Motor neuron (in vitro differentiated cells): ENCODE measurements at regions not wholly inside any gene's neighbourhood (a gene's known extent, or its start where the extent isn't known, plus 50 kb on each side); places are given as distances from the start of the nearest gene placed in this dataset.
A peak's percentile ranks its signal among the peaks of the same experiment; 100 is the strongest.

ENCODE experiments used
- ATAC-seq, 8 experiments: fragments of 200-7000 bp; cut with Tn5 transposase; replicated peaks in 6 of 8; 2 replicates each; pipeline ENCODE4 v1.8.0; 2021; ENCODE audit warnings: mild to moderate bottlenecking in 8 of 8, moderate library complexity in 8 of 8
- H3K27ac ChIP-seq, 2 donors: fragments of 250-450 bp; sonication (Bioruptor Pico); 2 replicates each; pipeline ENCODE4 v1.9.0; 2021; ENCODE audit warnings: antibody characterized with exemption in 2 of 2, mild to moderate bottlenecking in 2 of 2, moderate library complexity in 1 of 2
- H3K4me1 ChIP-seq, 2 donors: fragments of 250-450 bp; sonication (Bioruptor Pico); replicated peaks in 1 of 2; 2 replicates each; pipeline ENCODE4 v1.6.1; 2021; ENCODE audit warnings: antibody characterized with exemption in 2 of 2, mild to moderate bottlenecking in 2 of 2, moderate library complexity in 1 of 2
- H3K4me3 ChIP-seq, 5 donors: fragments of 250-450 bp; sonication (Bioruptor Pico); 2 replicates each; pipeline ENCODE4 v1.9.0; 2021; ENCODE audit warnings: antibody characterized with exemption in 5 of 5, mild to moderate bottlenecking in 5 of 5, moderate library complexity in 4 of 5
- WGBS, 10 experiments: fragments of 450-650 bp; shearing (Covaris generic); methylation state at CpG; one replicate each; pipeline ENCODE4 v1.0.0; 2022; 5-methylcytosine and 5-hydroxymethylcytosine counted together
- in situ Hi-C, 9 experiments: fragments of 400-800 bp; cut with MboI; loops; one replicate each; pipeline ENCODE4 v1.15.0; 2021; ENCODE audit warnings: low sequenced_read_pairs in 9 of 9, low pct_unique_long_range_greater_than_20kb in 2 of 9; ENCODE audit not compliant: unreplicated experiment in 9 of 9

- H3K27ac ChIP-seq: no peak overlapping the region
- in situ Hi-C loops: no loop called here
- 11 to 100% (median 89%) methylated on average over 1 to 4 of the region's 4 CpGs for WGBS, 10 experiments
- H3K4me1 ChIP-seq: no peaks in the 10 kb centered on the region
- ATAC-seq: peak in 2 of 8 experiments; percentile 42 to 86
- no peak overlapping the region for H3K4me3 ChIP-seq
Observed at GRCh38 chr15:94177112-94177511, 54.2 kb upstream of the MCTP2 start.

- in situ Hi-C loops: no loop called here
- no peak overlapping the region for H3K27ac ChIP-seq
- ATAC-seq: no peak
- WGBS, 10 experiments: 17 to 88% (median 29%) methylated on average over 1 of the region's 1 CpG; no CpG with 5 or more reads in 4 of the 10 experiments
- H3K4me1 ChIP-seq: no peaks in the 10 kb centered on the region
- H3K4me3 ChIP-seq: no peak overlapping the region
Observed at GRCh38 chr15:94175420-94175819, 55.9 kb upstream of the MCTP2 start.

GRCh38 chr15:94174399-94174802 lies 57.0 kb upstream of the MCTP2 start:
- in situ Hi-C loops: loop anchor here in 3 of 9 experiments (25.0 kb wide), 1 partner anchor 138 kb away; no protein-coding TSS in a partner anchor
- no peaks in the 10 kb centered on the region for H3K4me1 ChIP-seq
- no peak overlapping the region for H3K27ac ChIP-seq
- ATAC-seq: peak in 3 of 8 experiments; percentile 24 to 94 (median 81)
- no peak overlapping the region for H3K4me3 ChIP-seq

GRCh38 chr15:94168250-94168649 lies 63.1 kb upstream of the MCTP2 start:
- 52 to 100% (median 90%) methylated on average over 1 to 8 of the region's 8 CpGs; no CpG with 5 or more reads in 2 of the 10 experiments for WGBS, 10 experiments
- in situ Hi-C loops: loop anchor here in 5 of 9 experiments (10.0 to 25.0 kb wide), 2 partner anchors 144 to 157 kb away; no protein-coding TSS in a partner anchor
- no peak overlapping the region for H3K27ac ChIP-seq
- H3K4me3 ChIP-seq: no peak overlapping the region
- no peaks in the 10 kb centered on the region for H3K4me1 ChIP-seq
- ATAC-seq: no peak

GRCh38 chr15:94164971-94165370 lies 66.4 kb upstream of the MCTP2 start:
- in situ Hi-C loops: loop anchor here in 6 of 9 experiments (5.0 to 25.0 kb wide), 3 partner anchors 147 to 160 kb away; no protein-coding TSS in a partner anchor
- WGBS, 10 experiments: 33 to 100% (median 90%) methylated on average over 1 to 3 of the region's 3 CpGs
- ATAC-seq: no peak

GRCh38 chr15:94164202-94164807 lies 67.1 kb upstream of the MCTP2 start:
- H3K4me1 ChIP-seq: peaks cover 0 to 3% of the 10 kb centered on the region in 2 donors
- H3K27ac ChIP-seq: no peak overlapping the region
- 20 to 53% (median 35%) methylated on average over 2 to 10 of the region's 10 CpGs for WGBS, 10 experiments
- in situ Hi-C loops: loop anchor here in 6 of 9 experiments (5.0 to 25.0 kb wide), 3 partner anchors 148 to 160 kb away; no protein-coding TSS in a partner anchor
- H3K4me3 ChIP-seq: no peak overlapping the region
- peak in 6 of 8 experiments; percentile 31 to 91 (median 60) for ATAC-seq

More at GRCh38 chr15:94164971-94165370, 66.4 kb upstream of the MCTP2 start:
- Histone ChIP-seq H3K4me1 (peaks cover 0 to 3% of the 10 kb centered on the region in 2 donors), H3K27ac (no peak overlapping the region), H3K4me3 (no peak overlapping the region)

GRCh38 chr15:94162939-94163338 lies 68.4 kb upstream of the MCTP2 start:
- in situ Hi-C loops: loop anchor here in 6 of 9 experiments (5.0 to 25.0 kb wide), 3 partner anchors 149 to 162 kb away; no protein-coding TSS in a partner anchor
- Histone ChIP-seq H3K27ac (no peak overlapping the region), H3K4me3 (no peak overlapping the region), H3K4me1 (peaks cover 0 to 3% of the 10 kb centered on the region in 2 donors)
- ATAC-seq: no peak
- 75 to 100% (median 98%) methylated on average over 1 to 3 of the region's 5 CpGs; no CpG with 5 or more reads in 2 of the 10 experiments for WGBS, 10 experiments

GRCh38 chr15:94154255-94154654 lies 77.1 kb upstream of the MCTP2 start:
- 4 to 100% (median 78%) methylated on average over 2 to 3 of the region's 3 CpGs; no CpG with 5 or more reads in 1 of the 10 experiments for WGBS, 10 experiments
- Histone ChIP-seq H3K4me3 (no peak overlapping the region), H3K4me1 (no peaks in the 10 kb centered on the region), H3K27ac (no peak overlapping the region)
- in situ Hi-C loops: loop anchor here in 3 of 9 experiments (25.0 kb wide), 1 partner anchor 158 kb away; no protein-coding TSS in a partner anchor
- ATAC-seq: no peak

GRCh38 chr15:94145046-94145445 lies 86.3 kb upstream of the MCTP2 start:
- H3K27ac ChIP-seq: no peak overlapping the region
- H3K4me1 ChIP-seq: no peaks in the 10 kb centered on the region
- WGBS, 10 experiments: 50 to 100% (median 91%) methylated on average over 1 to 4 of the region's 4 CpGs; no CpG with 5 or more reads in 1 of the 10 experiments
- in situ Hi-C loops: no loop called here
- ATAC-seq: no peak
- no peak overlapping the region for H3K4me3 ChIP-seq

- Histone ChIP-seq H3K27ac (no peak overlapping the region), H3K4me3 (no peak overlapping the region), H3K4me1 (no peaks in the 10 kb centered on the region)
- WGBS, 10 experiments: 13 to 94% (median 80%) methylated on average over 2 of the region's 2 CpGs
- no peak for ATAC-seq
- in situ Hi-C loops: no loop called here
Observed at GRCh38 chr15:94141802-94142201, 89.6 kb upstream of the MCTP2 start.

- peak in 3 of 8 experiments; percentile 81 to 87 (median 85) for ATAC-seq
- Histone ChIP-seq H3K27ac (no peak overlapping the region), H3K4me3 (no peak overlapping the region), H3K4me1 (no peaks in the 10 kb centered on the region)
- WGBS, 10 experiments: 20 to 100% (median 58%) methylated on average over 1 of the region's 1 CpG; no CpG with 5 or more reads in 3 of the 10 experiments
- in situ Hi-C loops: no loop called here
Observed at GRCh38 chr15:94135486-94136147, 95.7 kb upstream of the MCTP2 start.

GRCh38 chr15:94131875-94132274 lies 99.5 kb upstream of the MCTP2 start:
- in situ Hi-C loops: no loop called here
- ATAC-seq: no peak

GRCh38 chr15:94130504-94130903 lies 100.9 kb upstream of the MCTP2 start:
- in situ Hi-C loops: no loop called here
- H3K4me1 ChIP-seq: no peaks in the 10 kb centered on the region
- no peak for ATAC-seq
- 81 to 100% (median 91%) methylated on average over 1 to 4 of the region's 4 CpGs; no CpG with 5 or more reads in 1 of the 10 experiments for WGBS, 10 experiments
- H3K27ac ChIP-seq: no peak overlapping the region
- no peak overlapping the region for H3K4me3 ChIP-seq

More at GRCh38 chr15:94131875-94132274, 99.5 kb upstream of the MCTP2 start:
- H3K4me1 ChIP-seq: no peaks in the 10 kb centered on the region
- no peak overlapping the region for H3K4me3 ChIP-seq
- no peak overlapping the region for H3K27ac ChIP-seq
